ENCODE measurements at regions not wholly inside any gene's neighbourhood (a gene's known extent, or its start where the extent isn't known, plus 50 kb on each side); places are given as distances from the start of the nearest gene placed in this dataset.

DNA sequence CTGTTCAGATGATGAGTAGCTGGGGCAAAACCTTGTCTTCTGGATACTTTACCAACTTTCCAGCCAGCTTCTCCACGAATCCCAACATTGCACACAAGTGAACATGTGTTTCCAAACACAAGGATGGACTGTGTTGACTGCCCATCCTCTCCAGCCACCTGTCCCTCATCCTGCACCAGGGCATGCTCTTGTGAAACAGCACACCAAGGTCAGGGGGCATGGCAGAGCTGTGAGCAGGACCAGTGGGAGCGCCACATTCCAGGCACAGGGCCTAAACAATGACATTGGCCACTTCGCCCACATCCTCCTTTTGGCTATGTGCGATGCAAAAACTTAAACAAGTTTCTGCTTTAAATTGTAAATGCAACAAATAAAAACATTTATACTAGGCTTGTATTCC, 105.5 kb downstream of the IRS2 start:
- Mint-ChIP-seq H3K27me3 (peaks cover 4% of the 10 kb centered on the region), H3K9me3 (no peaks in the 10 kb centered on the region), H3K27ac (no peak overlapping the region), H3K36me3 (ENCODE audit: low read depth) (no peaks in the 10 kb centered on the region), H3K4me3 (no peak overlapping the region), H3K4me1 (ENCODE audit: low read depth) (no peaks in the 10 kb centered on the region)

DNA sequence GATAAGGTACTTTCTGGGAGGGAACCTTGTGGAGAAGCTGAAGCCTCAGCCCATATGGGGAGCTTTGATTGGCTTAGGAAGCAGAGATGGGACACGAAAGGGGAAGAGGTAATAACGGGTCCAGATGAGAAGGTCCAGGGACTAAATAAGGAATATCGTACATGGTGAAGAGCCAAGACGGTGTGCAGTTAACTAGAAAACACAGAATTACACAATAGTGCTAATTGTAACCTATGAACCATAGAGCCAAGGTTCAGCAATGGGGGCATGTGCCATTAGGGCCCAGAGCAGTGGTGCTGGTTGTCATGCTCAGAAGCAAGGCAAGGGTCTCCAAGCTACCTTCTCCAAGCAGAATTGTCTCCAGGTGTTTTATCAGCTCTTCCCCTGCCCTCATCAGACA, 106.1 kb downstream of the IRS2 start:
- Mint-ChIP-seq H3K4me1 (ENCODE audit: low read depth) (no peaks in the 10 kb centered on the region), H3K4me3 (no peak overlapping the region), H3K9me3 (no peaks in the 10 kb centered on the region), H3K27me3 (peaks cover 4% of the 10 kb centered on the region), H3K27ac (no peak overlapping the region), H3K36me3 (ENCODE audit: low read depth) (no peaks in the 10 kb centered on the region)

DNA sequence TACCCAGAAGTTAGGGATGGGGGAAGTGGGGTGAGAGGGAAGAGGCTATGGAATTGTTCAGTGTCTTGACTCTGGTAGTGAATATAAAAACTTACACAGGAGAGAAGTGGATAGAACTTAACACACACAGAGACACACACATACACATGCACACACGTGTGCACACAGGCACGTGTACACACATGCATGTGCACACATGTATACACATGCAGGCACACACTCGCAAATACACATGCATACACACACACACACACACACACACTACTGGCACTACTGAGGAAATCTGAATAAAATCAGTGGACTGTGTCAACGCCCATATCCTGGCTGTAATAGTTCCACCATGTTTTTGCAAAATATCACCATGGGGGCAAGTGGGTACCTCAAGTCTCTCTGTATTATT, 107.9 kb downstream of the IRS2 start:
- no peaks in the 10 kb centered on the region for H3K9me3 Mint-ChIP-seq
- H3K4me3 Mint-ChIP-seq, result no peak overlapping the region
- peaks cover 1% of the 10 kb centered on the region for H3K27me3 Mint-ChIP-seq
- no peak overlapping the region for H3K27ac Mint-ChIP-seq
- H3K36me3 Mint-ChIP-seq (ENCODE audit: low read depth), result no peaks in the 10 kb centered on the region
- H3K4me1 Mint-ChIP-seq (ENCODE audit: low read depth), result no peaks in the 10 kb centered on the region

DNA sequence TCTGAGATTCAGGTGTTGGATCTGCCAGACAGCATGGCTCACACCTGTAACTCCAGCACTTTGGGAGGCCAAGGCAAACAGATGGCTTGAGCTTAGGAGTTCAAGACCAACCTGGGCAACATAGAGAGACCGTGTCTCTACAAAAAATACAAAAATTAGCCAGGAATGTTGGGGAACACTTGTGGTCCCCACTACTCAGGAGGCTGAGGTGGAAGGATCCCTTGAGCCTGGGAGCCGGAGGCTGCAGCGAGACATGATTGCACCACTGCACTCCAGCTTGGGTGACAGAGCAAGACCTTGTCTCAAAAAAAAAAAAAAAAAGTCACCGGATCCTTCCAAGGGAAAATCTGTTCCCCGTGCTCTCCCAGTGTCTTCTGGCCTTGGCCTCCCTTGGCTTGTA, 109.2 kb downstream of the IRS2 start:
- H3K36me3 Mint-ChIP-seq (ENCODE audit: low read depth), result no peaks in the 10 kb centered on the region
- no peaks in the 10 kb centered on the region for H3K27me3 Mint-ChIP-seq
- H3K4me3 Mint-ChIP-seq, result no peak overlapping the region
- H3K4me1 Mint-ChIP-seq (ENCODE audit: low read depth), result no peaks in the 10 kb centered on the region
- H3K9me3 Mint-ChIP-seq, result no peaks in the 10 kb centered on the region
- H3K27ac Mint-ChIP-seq, result no peak overlapping the region

DNA sequence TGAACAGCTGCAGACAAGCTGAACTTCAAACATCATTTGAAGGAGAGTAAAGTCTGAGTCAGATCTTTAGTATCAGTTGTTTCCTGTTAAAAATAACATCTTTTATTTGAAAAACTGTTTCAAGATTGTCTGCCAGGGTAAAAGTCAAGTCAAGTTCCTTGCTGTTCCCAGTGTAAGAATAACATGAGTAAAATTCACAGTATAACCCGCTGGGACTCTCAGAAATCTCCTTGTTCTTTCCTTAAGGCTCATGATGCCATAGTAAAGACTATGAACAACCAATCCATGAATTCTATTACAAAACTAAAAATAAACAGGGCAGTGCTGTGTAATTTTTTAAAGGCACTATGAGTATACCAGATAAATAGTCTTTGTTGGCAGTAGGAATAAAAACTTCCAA, 112.9 kb downstream of the IRS2 start:
- H3K27ac Mint-ChIP-seq, result no peak overlapping the region
- H3K36me3 Mint-ChIP-seq (ENCODE audit: low read depth), result no peaks in the 10 kb centered on the region
- H3K4me3 Mint-ChIP-seq, result no peak overlapping the region
- no peaks in the 10 kb centered on the region for H3K4me1 Mint-ChIP-seq (ENCODE audit: low read depth)
- no peaks in the 10 kb centered on the region for H3K9me3 Mint-ChIP-seq
- no peaks in the 10 kb centered on the region for H3K27me3 Mint-ChIP-seq

DNA sequence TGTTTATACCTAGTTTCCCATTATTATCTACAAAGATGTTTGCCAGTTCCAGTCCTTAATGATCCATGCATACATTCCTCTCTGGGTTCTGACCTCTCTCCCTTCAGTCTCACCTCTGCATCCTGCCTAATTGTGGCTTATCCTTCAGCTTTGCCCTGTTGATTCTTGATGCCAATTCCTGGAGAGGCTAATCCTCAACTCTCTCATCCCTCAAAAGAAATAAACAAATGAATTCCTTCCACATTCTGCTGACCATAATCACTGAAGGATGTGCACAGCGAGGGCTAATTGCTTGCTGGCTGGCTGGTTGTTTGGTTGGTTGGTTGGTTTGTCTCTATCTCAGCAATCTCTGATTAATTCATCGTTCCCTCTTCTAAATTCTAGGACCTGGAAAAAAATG, 113.8 kb downstream of the IRS2 start:
- no peak overlapping the region for H3K27ac Mint-ChIP-seq
- H3K4me1 Mint-ChIP-seq (ENCODE audit: low read depth), result no peaks in the 10 kb centered on the region
- H3K9me3 Mint-ChIP-seq, result no peaks in the 10 kb centered on the region
- H3K4me3 Mint-ChIP-seq, result no peak overlapping the region
- H3K36me3 Mint-ChIP-seq (ENCODE audit: low read depth), result no peaks in the 10 kb centered on the region
- H3K27me3 Mint-ChIP-seq, result no peaks in the 10 kb centered on the region

DNA sequence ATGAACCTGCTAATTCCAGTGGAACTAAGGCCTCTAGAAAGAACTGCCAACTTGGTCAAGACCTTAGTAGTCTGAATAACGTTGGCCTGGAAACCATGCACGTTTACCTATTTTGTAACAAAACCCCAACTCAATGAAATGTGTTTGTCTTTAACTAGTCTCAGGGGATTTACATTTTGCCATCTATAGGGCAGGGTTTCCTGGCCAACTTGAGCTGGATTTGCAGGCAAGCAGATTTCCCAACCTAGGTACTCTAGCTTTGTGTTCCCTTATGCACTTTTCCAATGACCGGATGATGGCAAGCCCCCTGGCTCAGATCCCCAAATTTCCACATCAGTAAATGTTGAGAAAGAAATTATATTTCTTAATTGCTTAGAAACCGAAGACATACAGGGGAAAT, 114.5 kb downstream of the IRS2 start:
- Mint-ChIP-seq H3K27me3 (no peaks in the 10 kb centered on the region), H3K27ac (no peak overlapping the region), H3K9me3 (no peaks in the 10 kb centered on the region), H3K4me1 (ENCODE audit: low read depth) (no peaks in the 10 kb centered on the region), H3K4me3 (no peak overlapping the region), H3K36me3 (ENCODE audit: low read depth) (no peaks in the 10 kb centered on the region)

DNA sequence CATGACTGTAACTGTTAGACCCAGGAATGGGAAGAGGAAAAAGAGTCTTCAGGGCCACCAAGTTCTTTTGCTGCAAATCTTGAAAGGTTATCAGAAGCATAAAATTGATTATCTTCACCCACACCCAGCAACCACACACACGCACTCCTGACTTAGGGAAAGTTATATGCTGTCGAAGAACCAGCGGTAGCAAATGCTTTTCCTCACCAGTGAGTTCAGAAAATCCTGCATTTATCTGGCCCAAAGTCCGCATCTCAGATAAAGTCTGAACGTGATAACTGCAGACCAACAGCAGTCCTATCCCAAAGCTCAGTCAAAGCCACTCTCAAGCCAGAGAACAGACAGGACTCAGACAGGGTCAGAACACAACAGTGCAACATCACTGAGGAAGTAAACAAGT, 115.6 kb downstream of the IRS2 start:
- Mint-ChIP-seq H3K4me3 (no peak overlapping the region), H3K4me1 (ENCODE audit: low read depth) (no peaks in the 10 kb centered on the region), H3K27ac (no peak overlapping the region), H3K36me3 (ENCODE audit: low read depth) (no peaks in the 10 kb centered on the region), H3K27me3 (no peaks in the 10 kb centered on the region), H3K9me3 (no peaks in the 10 kb centered on the region)

DNA sequence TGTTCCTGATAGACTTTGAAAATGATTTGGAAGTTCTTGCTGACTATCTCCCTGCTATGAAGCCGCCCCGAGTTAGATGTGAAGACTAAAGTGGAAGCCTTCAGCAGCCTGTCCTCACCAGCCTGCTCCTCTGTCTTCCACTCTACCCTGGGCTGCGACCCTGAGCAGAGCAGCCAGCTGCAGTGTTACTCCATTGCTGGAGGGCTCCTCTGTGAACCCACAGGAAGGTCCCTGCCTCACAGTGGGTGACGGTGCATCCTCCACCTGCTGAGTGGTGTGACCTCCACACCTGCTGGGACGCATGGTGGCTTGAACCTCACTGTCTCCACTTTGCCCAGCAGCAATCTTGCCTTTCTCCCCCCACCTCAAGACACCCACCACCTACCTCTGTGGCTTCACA, 116.4 kb downstream of the IRS2 start:
- Mint-ChIP-seq H3K27ac (no peak overlapping the region), H3K9me3 (no peaks in the 10 kb centered on the region), H3K4me3 (no peak overlapping the region), H3K27me3 (no peaks in the 10 kb centered on the region), H3K4me1 (ENCODE audit: low read depth) (no peaks in the 10 kb centered on the region), H3K36me3 (ENCODE audit: low read depth) (no peaks in the 10 kb centered on the region)

DNA sequence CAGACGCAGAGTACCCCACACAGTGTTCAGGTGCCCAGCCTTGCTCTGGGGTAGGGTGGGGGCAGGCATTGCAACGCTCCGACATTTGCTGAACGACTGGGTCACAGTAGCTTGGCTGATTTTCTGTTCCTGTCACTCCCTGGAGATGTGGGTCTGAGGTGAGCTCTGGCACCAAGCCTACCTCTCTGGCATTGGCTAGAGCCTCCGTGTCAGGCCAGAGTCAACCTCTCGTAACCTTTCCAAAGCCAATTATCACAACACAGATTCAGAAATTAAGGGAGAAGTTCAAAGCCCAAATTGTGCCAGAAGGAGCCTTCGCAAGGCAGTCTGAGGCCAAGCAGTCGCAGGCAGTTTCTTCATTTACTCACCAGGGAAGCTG, 117.2 kb downstream of the IRS2 start:
- Mint-ChIP-seq H3K27ac (no peak overlapping the region), H3K4me1 (ENCODE audit: low read depth) (no peaks in the 10 kb centered on the region), H3K4me3 (no peak overlapping the region), H3K27me3 (no peaks in the 10 kb centered on the region), H3K9me3 (no peaks in the 10 kb centered on the region), H3K36me3 (ENCODE audit: low read depth) (no peaks in the 10 kb centered on the region)

DNA sequence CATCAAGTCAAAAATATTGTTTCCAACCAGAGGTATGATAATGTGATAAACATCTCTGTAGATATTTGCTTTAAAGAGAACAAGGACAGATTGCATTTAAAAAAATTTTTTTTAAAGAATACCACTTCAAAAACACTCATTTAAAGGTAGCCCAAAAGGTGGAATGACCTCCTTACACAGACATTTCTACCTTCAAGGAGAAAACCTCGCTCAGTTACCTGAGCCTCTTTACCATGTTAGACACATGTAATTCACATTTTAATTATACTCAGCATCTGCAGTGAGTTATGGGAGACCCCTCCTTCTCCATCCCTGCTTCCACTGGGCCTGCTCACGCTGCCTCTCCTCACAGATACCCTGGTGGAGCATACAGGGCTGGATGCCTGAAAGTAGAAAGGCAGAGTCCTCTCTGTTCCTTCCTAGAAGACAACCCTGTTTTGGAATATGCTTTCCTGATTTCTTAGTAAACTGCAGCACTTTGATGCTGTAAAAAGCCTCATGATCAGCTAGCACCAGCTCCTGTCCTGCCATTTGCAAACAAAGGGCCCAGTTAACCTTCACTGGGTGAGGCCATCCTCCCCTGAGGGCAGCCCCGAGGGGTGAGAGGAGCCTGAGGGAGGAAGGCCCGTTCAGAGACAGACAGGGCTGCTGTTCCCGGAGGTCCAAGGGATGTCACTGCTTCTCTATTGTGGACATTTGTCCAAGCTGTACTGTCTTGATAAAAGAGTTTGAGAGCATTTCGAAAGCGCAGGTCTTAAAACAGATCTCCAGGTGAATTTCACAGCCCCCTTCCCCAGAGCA, 117.8 kb downstream of the IRS2 start:
- H3K9me3 Mint-ChIP-seq, result no peaks in the 10 kb centered on the region
- no peaks in the 10 kb centered on the region for H3K36me3 Mint-ChIP-seq (ENCODE audit: low read depth)
- no peak overlapping the region for H3K27ac Mint-ChIP-seq
- H3K4me1 Mint-ChIP-seq (ENCODE audit: low read depth), result no peaks in the 10 kb centered on the region
- no peaks in the 10 kb centered on the region for H3K27me3 Mint-ChIP-seq
- H3K4me3 Mint-ChIP-seq, result no peak overlapping the region

DNA sequence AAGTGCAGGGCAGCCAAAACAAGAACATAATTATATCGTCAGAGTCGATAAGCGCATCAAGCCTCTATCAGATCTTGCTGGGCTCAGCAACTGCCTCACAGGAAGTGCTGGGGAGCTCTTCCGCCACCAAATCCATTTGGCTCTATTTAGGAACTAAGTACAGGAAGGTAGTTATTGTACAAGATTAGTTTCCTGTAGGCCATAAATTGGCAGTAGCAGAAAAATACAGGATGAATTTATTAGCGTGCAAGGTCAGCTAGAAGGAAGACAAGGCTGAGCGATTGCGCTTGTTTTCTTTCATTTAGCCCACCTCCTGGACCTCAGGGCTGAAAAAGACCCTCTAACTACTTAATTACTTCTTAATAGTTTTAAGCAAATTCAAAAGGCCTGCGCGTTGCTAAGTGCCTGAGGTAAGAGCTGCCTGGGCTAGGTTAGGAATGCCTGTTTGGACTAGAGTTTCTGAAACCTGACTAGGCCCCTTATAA, 118.5 kb downstream of the IRS2 start:
- Mint-ChIP-seq H3K27me3 (no peaks in the 10 kb centered on the region), H3K27ac (no peak overlapping the region), H3K4me1 (ENCODE audit: low read depth) (no peaks in the 10 kb centered on the region), H3K9me3 (no peaks in the 10 kb centered on the region), H3K36me3 (ENCODE audit: low read depth) (no peaks in the 10 kb centered on the region), H3K4me3 (no peak overlapping the region)

DNA sequence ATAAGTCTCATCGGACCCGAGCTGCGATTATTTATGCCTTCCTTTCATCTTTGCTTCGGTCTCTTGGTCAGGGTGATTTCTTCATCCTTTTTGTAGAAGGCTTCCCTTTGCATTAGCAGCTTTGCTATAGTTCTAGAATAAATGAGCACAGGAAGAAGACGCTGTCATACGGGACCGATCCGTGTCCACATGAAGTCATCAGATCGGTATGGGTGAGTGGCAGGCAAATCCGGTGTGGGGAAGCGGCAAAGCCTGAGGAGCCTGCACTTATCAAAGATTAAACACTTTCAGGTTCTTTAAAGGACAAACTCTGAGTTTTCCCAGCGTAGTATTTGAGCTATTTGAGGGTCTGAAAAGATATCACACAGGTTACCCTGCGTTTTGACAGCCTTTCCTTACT, 119.3 kb downstream of the IRS2 start:
- Mint-ChIP-seq H3K9me3 (no peaks in the 10 kb centered on the region), H3K36me3 (ENCODE audit: low read depth) (no peaks in the 10 kb centered on the region), H3K27ac (no peak overlapping the region), H3K27me3 (no peaks in the 10 kb centered on the region), H3K4me3 (no peak overlapping the region), H3K4me1 (ENCODE audit: low read depth) (no peaks in the 10 kb centered on the region)

DNA sequence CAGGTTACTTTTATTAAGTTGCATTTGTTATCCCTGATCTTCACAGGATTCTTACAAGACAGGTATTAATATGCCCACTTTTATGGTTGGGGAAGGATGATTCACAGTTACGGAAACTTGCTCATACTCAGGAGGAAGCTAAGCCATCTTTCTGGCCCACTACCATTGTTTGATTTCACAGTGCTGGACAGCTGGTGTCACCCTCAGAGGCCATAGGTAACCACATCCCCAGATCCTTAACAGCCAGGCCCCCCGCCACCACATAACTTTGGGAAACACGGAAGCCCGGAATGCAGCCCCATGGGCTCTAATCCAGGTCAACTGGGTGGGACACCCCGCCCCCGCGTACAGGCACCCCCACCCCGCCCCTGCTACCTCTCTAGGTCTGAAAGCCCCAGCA, 119.7 kb downstream of the IRS2 start:
- H3K4me1 Mint-ChIP-seq (ENCODE audit: low read depth), result no peaks in the 10 kb centered on the region
- no peak overlapping the region for H3K4me3 Mint-ChIP-seq
- no peaks in the 10 kb centered on the region for H3K36me3 Mint-ChIP-seq (ENCODE audit: low read depth)
- H3K27me3 Mint-ChIP-seq, result no peaks in the 10 kb centered on the region
- H3K9me3 Mint-ChIP-seq, result no peaks in the 10 kb centered on the region
- H3K27ac Mint-ChIP-seq, result no peak overlapping the region

DNA sequence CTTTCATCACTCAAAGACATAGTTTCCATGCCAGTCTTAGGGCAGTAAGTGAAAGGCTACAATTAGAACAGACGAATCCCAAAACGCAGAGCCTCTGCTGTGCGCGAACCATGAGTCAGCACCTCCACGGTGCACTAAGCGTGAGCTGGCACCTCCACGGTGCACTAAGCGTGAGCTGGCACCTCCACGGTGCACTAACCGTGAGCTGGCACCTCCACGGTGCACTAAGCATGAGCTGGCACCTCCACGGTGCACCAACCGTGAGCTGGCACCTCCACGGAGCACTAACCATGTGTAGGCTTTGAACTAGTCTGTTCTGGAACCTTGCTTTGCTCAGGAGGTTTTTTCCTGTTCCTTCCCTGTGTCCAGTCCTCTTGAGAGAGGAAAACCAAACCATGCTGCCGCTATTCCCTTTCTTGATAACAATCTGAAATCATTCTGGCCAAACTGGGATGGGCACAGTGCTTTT, 120.6 kb downstream of the IRS2 start:
- no peaks in the 10 kb centered on the region for H3K9me3 Mint-ChIP-seq
- H3K27me3 Mint-ChIP-seq, result no peaks in the 10 kb centered on the region

DNA sequence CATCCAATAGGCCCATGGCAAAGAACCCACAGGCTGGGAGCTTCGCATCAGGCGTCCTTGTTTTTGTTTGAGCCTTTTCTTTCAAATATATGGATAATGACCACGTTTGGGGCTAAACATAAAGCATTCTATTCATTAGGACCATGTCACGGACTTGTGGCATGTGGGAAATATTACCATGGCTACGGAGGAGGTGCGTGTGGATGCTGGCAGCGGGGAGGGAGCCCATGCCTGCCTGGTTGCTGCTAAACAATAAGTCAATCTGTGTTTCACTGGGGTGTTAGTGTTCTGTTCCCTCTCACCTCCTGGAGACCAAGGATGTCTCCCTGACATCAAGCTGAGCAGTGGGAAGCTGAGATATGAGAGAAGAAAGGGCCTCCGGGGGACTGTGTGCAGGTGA, 121.1 kb downstream of the IRS2 start:
- Mint-ChIP-seq H3K27me3 (no peaks in the 10 kb centered on the region), H3K27ac (no peak overlapping the region), H3K4me3 (no peak overlapping the region), H3K9me3 (no peaks in the 10 kb centered on the region), H3K36me3 (ENCODE audit: low read depth) (no peaks in the 10 kb centered on the region), H3K4me1 (ENCODE audit: low read depth) (no peaks in the 10 kb centered on the region)

More for the DNA sequence above, 120.6 kb downstream of the IRS2 start:
- H3K4me1 Mint-ChIP-seq (ENCODE audit: low read depth), result no peaks in the 10 kb centered on the region
- H3K36me3 Mint-ChIP-seq (ENCODE audit: low read depth), result no peaks in the 10 kb centered on the region
- H3K4me3 Mint-ChIP-seq, result no peak overlapping the region
- no peak overlapping the region for H3K27ac Mint-ChIP-seq
